HG02610 (cell line): ENCODE measurements at regions not wholly inside any gene's neighbourhood (a gene's known extent, or its start where the extent isn't known, plus 50 kb on each side); places are given as distances from the start of the nearest gene placed in this dataset.

Experiments
- ATAC-seq: cut with Tn5 transposase; IDR thresholded peaks from one replicate; pipeline ENCODE4 v1.9.1; 2021; ENCODE audit warnings: mild to moderate bottlenecking, moderate library complexity; ENCODE audit not compliant: unreplicated experiment

DNA sequence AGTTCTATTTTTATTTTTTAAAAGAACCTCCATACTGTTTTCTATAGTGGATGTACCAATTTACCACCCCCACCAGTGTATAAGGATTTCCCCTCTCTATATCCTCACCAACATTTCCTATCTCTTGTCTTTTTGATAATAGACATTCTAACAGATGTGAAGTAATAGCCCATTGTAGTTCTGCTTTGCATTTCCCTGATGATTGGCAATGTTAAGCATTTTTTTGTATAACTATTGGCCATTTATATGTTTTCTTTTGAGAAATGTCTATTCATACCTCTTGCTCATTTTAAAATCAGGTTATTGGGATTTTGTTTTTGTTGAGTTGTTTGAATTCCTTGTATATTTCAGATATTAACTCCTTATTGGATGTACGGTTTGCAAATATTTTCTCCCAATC is 251.1 kb upstream of the HTR2C start:
- no peak for ATAC-seq

DNA sequence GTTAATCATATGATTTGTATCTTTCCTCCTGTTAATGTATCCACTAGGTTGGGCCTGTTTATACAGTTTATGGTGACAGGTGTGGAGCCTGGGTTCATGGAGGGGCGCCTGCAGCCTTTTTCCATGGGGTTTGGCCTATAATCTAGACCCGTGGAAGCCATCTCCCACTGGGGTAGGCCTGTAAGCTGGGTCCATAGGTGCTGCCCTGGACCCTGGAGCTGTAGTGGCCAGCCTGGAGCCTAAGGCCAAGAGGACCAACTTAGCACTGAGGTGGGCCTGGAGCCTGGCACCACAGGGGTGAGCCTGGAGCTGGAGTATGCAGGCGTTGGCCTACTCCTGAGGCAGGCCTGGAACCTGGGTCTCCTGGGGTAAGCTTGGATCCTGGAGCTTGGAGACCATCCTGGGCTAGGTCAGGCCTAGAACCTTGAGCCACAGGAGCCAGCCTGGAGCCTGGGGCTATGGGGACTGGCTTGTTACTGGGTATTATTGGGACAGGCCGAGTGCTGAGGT is 249.4 kb upstream of the HTR2C start:
- ATAC-seq: no peak

DNA sequence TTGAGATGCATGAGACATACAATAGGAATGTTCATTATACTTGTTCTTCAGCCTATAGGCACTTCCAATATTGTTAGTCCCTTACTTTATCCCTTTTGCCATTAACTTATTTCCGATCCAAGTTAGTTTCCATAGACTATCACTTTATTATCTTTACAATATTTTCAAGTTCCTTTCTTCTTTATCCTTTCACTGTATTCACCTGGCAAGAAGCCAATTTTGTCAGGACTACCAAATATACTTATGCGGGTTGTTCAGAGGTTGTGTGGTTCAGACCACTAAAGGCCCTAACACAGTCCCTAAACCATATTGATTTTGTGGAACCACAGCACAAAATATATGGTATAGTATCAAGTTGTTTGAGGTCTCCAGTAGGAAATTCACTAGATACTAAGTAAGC is 245.0 kb upstream of the HTR2C start:
- no peak for ATAC-seq

DNA sequence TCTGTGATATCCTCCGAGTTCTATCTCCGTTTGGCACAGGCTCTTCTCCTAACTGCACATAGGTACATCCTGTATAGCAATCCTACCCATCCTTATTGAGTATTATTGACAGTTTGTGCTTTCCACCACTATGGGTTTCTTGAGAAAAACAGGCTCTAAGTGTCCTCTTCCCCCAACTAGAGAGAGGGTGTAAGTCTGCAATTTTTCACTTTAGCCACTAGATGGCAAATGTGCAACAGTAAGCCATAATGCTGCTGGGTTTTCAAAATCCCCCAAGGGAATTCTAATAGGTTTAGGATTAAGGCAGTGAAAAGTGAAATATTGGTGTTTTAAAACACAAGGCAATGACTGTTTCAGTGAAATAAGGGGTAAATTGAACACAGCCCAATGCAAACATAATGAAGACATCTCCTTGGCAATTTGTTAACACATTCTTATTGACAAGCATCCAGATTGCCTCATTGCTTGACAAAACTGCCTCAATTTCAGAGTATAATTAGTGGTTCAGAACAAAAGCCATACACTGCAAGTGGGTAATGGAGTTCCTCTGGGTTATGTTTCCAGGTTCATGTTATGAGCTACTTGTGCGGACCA is 239.0 kb upstream of the HTR2C start:
- peak; percentile 92 for ATAC-seq

DNA sequence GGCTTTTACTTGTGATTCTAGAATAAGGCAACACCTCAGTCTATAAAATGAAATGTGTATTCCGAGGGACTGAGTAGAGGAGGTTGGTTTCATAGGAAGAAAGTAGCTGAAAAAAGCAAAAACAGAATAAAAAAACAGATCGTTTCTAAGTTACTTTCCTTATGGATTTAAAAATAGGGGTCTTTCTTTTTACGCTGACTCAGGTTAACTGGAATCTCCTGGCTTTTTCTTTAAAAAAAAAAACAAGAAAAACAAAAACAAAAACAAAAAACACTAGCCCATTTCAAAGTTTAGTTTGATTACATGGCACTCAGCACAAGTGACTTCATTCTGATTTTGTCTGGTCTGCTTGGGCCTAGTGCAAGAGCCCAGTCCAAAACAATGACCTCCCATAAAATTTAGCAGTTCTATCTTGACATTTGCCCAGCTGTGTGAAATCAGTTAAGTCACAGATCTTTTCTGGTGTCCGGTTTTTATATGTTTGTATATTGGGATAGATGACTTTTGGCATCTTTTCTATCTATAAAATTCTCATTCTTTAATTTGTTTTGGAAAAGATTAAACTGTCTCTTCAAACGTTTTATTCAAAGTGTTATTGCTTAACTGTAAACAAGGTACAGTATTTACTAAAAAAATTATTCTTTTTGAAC is 222.7 kb upstream of the HTR2C start:
- ATAC-seq: no peak

DNA sequence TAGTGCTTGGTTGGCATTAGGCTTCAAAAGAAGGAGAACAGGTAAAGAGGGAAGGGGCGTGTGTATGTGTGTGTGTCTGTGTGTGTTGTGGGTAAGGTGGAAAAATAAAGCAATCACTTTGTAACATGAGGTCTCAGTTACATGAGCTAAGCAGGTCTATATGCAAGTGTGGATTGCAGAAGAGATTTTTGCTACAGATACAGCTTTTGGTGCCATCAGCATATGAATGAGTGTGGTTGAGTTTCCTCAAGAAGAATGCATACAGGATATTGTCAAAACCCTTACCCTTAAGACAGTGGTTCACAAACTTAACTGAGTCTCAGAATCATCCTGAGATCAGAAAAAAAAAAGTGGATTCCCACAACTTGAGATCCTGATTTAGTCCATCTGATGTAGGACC is 220.5 kb upstream of the HTR2C start:
- no peak for ATAC-seq

DNA sequence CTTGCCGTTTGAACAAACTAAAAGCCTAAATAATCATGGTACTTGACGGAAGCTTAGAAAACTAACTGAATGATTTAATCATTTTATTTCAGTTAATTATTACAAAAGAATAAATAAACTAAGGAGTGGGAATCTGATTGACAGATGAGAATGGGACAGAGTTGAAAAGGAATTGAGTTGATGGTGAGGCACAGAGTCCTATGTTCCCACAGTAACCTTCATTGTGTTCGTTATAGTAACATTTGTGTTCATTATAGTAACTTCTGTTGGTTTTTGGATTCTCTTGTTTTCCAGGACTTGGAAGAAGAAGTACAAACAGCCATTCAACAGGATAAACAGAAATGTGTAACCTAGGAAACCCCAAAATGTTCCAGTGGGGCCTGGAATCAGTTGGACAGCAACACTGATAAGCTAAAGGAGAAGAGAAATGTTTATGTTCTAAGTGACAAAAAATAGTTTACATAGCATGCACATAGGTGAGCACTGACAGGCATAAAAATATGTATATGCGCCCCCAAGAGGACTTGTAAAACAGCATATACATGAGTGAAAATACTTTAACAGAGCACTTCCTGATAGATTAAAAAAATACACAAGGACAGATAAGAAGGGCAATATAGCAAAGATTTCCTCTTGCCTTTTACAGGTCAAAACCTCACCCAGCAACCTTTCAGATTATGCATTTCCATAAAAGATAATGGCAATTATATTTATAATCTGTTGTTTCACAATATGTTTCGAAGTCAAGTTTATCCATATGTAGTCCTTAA is 218.6 kb upstream of the HTR2C start:
- ATAC-seq: no peak

DNA sequence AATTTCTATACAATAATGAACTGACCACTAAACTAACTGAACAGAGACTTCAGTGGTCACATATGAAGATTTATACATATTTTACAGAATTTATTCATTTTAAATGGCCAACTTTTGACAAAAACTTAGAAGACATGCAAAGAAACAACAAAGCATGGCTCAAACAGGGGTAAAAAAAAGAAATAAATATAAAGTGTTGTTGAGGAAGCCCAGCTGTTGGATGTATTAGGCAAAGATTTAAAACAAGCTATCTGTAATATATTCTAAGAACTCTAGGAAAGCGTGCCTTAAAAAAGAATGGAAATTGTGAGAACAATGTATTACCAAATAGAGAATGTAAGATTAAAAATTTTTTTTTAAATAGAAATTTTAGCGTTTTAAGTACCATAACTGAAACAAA is 210.9 kb upstream of the HTR2C start:
- ATAC-seq: no peak

DNA sequence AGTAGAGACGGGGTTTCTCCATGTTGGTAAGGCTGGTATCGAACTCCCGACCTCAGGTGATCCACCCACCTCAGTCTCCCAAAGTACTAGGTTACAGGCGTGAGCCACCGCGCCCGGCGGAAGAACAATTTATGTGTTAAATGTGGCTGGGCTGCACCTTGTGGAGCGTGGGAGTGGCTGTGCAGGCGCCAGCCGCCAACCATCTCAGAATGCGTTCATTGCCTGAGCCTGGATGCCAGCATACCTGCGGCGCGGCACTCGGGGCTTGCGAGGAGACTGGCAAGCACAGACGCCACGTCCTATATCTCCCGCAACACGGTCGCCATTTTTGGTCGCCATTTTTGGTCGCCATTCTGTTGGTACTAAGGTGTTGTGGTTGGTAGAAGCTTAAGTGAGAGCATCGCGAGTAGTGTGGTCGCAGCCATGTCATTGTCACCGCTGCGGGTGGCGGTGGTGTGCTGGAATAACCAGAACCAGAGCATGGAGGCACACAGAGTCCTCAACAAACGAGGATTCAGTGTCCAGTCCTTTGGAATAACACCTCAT is 193.6 kb upstream of the HTR2C start:
- no peak for ATAC-seq
